Glutamatergic neuron (in vitro differentiated cells): ENCODE measurements at regions not wholly inside any gene's neighbourhood (a gene's known extent, or its start where the extent isn't known, plus 50 kb on each side); places are given as distances from the start of the nearest gene placed in this dataset.

Experiments
- DNase-seq: peaks from one replicate; pipeline ENCODE4 v3.0.0; 2022
- H3K27ac Mint-ChIP-seq: one replicate; pipeline ENCODE4 v1.8.0; 2020; ENCODE audit warnings: mild to moderate bottlenecking, mixed read lengths, inconsistent platforms; ENCODE audit not compliant: unreplicated experiment
- H3K27me3 Mint-ChIP-seq: one replicate; pipeline ENCODE4 v1.8.0; 2020; ENCODE audit warnings: mild to moderate bottlenecking, moderate library complexity, mixed read lengths, inconsistent platforms; ENCODE audit not compliant: unreplicated experiment
- H3K36me3 Mint-ChIP-seq: one replicate; pipeline ENCODE4 v1.8.0; 2020; ENCODE audit warnings: mild to moderate bottlenecking, mixed read lengths, inconsistent platforms; ENCODE audit not compliant: unreplicated experiment
- H3K4me1 Mint-ChIP-seq: one replicate; pipeline ENCODE4 v1.8.0; 2020; ENCODE audit warnings: mild to moderate bottlenecking, low read depth, mixed read lengths, inconsistent platforms; ENCODE audit not compliant: unreplicated experiment
- H3K4me3 Mint-ChIP-seq: one replicate; pipeline ENCODE4 v1.8.0; 2020; ENCODE audit warnings: mild to moderate bottlenecking, mixed read lengths, inconsistent platforms; ENCODE audit not compliant: unreplicated experiment
- H3K9me3 Mint-ChIP-seq: one replicate; pipeline ENCODE4 v1.8.0; 2020; ENCODE audit warnings: mild to moderate bottlenecking, moderate library complexity, mixed read lengths, inconsistent platforms; ENCODE audit not compliant: unreplicated experiment
- TF ChIP-seq, protein P1 (sequence below): fragments of 200-600 bp; sonication (generic); IDR thresholded peaks from one replicate; pipeline ENCODE4 v1.5.0; 2021; ENCODE audit not compliant: partially characterized antibody, unreplicated experiment

GRCh38 chr9:126162611-126163381, 163.8 kb upstream of the MVB12B start:
- no peak for DNase-seq
- Mint-ChIP-seq H3K9me3 (peaks cover 4% of the 10 kb centered on the region), H3K27me3 (peaks cover 5% of the 10 kb centered on the region), H3K4me3 (no peak overlapping the region), H3K4me1 (peaks cover under 1% of the 10 kb centered on the region), H3K27ac (no peak overlapping the region), H3K36me3 (no peaks in the 10 kb centered on the region)
- TF ChIP-seq, protein P1, sequence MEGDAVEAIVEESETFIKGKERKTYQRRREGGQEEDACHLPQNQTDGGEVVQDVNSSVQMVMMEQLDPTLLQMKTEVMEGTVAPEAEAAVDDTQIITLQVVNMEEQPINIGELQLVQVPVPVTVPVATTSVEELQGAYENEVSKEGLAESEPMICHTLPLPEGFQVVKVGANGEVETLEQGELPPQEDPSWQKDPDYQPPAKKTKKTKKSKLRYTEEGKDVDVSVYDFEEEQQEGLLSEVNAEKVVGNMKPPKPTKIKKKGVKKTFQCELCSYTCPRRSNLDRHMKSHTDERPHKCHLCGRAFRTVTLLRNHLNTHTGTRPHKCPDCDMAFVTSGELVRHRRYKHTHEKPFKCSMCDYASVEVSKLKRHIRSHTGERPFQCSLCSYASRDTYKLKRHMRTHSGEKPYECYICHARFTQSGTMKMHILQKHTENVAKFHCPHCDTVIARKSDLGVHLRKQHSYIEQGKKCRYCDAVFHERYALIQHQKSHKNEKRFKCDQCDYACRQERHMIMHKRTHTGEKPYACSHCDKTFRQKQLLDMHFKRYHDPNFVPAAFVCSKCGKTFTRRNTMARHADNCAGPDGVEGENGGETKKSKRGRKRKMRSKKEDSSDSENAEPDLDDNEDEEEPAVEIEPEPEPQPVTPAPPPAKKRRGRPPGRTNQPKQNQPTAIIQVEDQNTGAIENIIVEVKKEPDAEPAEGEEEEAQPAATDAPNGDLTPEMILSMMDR: no peak

DNA sequence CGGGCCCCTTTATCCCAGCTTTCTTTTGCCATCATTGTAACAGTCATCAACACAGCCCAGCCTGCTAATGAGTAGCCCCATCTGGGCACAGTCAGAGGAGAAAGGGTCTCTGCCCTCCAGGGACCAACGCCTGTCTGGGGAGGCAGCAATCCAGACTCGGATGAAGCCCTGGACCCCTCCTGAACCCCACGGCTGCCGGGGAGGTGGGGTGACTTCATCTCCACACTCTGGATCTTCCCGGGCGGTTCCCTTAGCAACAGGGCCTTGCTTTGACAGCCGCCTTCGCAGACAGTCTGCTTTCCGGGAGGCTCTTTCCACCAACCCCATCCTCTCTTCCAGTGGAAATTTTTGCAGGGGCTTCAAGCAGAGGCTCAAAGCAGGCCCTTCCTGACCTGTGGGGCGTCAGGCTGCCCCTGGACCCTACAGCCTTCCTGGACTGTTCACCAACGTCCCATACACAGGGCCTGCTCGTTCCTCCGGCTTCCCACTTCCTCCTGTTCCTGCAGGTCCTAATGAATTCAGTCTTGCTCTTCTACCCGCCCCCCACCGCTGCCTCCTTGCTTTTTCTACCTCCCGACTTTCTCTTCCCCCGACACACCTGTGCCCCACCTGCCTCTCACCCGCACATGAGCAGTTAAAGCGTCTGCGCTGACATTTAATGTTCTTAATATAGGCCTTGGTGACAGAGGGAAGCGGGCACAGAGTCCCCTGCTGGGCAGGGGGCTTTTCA, 161.7 kb upstream of the MVB12B start:
- Mint-ChIP-seq H3K27me3 (peaks cover 3% of the 10 kb centered on the region), H3K27ac (no peak overlapping the region), H3K4me3 (no peak overlapping the region), H3K9me3 (peaks cover 6% of the 10 kb centered on the region), H3K4me1 (no peaks in the 10 kb centered on the region), H3K36me3 (peaks cover 6% of the 10 kb centered on the region)
- no peak for DNase-seq
- TF ChIP-seq, protein P1: no peak

DNA sequence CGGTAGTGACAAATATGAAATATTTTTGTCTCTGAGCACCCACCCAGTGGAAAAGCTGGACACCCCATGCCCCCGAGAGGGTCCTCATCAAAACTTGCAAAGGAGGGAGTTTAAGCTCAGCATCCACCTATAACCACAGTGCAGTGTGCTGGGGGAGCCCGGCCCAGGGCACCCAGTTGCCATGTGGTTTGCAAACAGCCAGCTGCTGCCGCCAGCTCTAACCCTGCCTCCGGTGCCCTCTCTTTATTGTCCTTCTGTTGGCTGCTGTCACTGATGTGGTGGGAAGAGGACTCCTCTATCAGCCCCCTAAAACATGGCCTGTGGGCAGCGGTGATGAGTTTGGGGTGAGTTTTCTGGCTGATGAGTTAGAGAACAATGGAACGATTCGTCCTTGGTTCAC, 160.9 kb upstream of the MVB12B start:
- H3K4me3 Mint-ChIP-seq: no peak overlapping the region
- no peak overlapping the region for H3K27ac Mint-ChIP-seq
- H3K9me3 Mint-ChIP-seq: peaks cover 6% of the 10 kb centered on the region
- DNase-seq: no peak
- H3K4me1 Mint-ChIP-seq: no peaks in the 10 kb centered on the region
- TF ChIP-seq, protein P1: no peak
- peaks cover 8% of the 10 kb centered on the region for H3K36me3 Mint-ChIP-seq
- peaks cover 3% of the 10 kb centered on the region for H3K27me3 Mint-ChIP-seq

DNA sequence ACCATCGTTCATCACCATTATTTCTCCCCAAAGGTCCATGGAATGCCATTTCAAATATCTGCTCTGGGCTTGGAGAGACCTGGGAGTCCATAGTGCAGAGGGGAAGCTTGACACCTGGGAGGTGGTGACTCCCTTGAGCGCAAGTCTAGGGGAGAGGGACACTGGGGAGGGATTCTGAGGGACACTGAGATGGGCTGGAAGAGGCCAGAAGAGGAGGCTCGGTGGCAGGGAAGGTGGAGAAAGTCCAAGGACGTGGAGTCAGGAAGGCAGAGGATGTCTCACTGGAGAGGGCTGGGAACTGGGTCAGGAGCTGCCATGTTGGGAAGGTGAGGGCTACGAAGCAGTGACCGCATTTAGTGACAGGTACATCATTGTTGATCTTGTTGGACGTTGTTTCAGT, 160.3 kb upstream of the MVB12B start:
- H3K4me1 Mint-ChIP-seq: no peaks in the 10 kb centered on the region
- H3K4me3 Mint-ChIP-seq: no peak overlapping the region
- no peak for DNase-seq
- H3K27me3 Mint-ChIP-seq: peaks cover 3% of the 10 kb centered on the region
- H3K9me3 Mint-ChIP-seq: peaks cover 4% of the 10 kb centered on the region
- TF ChIP-seq, protein P1: no peak
- no peak overlapping the region for H3K27ac Mint-ChIP-seq
- H3K36me3 Mint-ChIP-seq: peaks cover 8% of the 10 kb centered on the region

DNA sequence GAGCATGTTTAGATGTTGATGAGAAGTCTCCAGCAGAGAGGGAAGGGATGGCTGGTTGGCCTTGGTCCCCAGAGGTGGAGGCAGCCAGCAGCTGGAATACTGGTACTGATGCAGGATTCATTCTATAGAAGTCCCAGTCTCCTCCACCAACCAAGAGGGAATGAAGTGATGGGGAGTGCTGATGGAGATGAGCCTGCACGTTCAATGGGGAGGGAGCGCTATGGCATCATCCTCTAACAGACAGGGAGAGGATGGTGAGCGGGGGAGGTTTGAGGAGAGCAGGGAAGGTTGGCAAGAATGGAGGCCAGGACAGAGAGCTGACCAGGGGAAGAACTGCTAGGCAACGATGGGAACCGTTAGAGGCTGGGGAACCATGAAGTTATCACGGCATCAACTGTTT, 159.8 kb upstream of the MVB12B start:
- Mint-ChIP-seq H3K27ac (no peak overlapping the region), H3K27me3 (peaks cover 3% of the 10 kb centered on the region), H3K36me3 (peaks cover 8% of the 10 kb centered on the region), H3K9me3 (peaks cover 4% of the 10 kb centered on the region), H3K4me3 (no peak overlapping the region), H3K4me1 (no peaks in the 10 kb centered on the region)
- DNase-seq: no peak
- TF ChIP-seq, protein P1: no peak
